ENCODE measurements at regions not wholly inside any gene's neighbourhood (a gene's known extent, or its start where the extent isn't known, plus 50 kb on each side); places are given as distances from the start of the nearest gene placed in this dataset.

DNA sequence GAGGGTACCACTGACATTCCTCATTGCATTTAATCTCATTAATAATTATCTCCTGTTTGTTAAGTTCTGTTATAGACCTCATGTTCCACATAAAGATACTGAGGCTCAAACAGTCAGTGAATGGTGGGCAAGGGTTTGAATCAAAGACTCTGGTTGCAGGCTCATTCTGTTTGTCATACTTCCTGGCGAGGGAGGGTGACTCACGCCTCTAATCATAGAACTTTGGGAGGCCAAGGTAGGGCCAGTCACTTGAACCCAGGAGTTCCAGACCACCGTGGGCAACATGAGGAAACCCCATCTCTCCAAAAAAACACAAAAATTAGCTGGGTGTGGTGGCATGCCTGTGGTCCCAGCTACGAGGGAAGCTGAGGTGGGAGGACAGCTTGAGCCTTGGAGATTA is 220.7 kb upstream of the MIR17HG start:
- Histone ChIP-seq H3K27me3 (replicated peaks; ENCODE audit: insufficient read depth, low read depth, low read length, poor library complexity) (peaks cover 12% of the 10 kb centered on the region), H3K9me3 (ENCODE audit: low read depth, low read length, poor library complexity, severe bottlenecking) (no peaks in the 10 kb centered on the region), H3K4me1 (ENCODE audit: insufficient read depth, low read length, poor library complexity, severe bottlenecking) (peaks cover 7% of the 10 kb centered on the region), H3K27ac (ENCODE audit: low read depth, low read length, poor library complexity, severe bottlenecking) (no peak overlapping the region), H3K4me3 (ENCODE audit: low read depth, low read length, poor library complexity, severe bottlenecking) (no peak overlapping the region), H3K36me3 (ENCODE audit: insufficient read depth, low read length, poor library complexity, severe bottlenecking) (no peaks in the 10 kb centered on the region)
- intact Hi-C loops (cut with micrococcal nuclease; ENCODE audit: unreplicated experiment), result no loop called here
- no peak for DNase-seq (ENCODE audit: low spot score)
- POLR2A ChIA-PET (ENCODE audit: low non-redundant PET), result no interaction called here
- BruUV-seq (replicated peaks), result no TSS peak
- CTCF ChIA-PET, result no interaction called here
- no peak for TF ChIP-seq EZH2 (IDR thresholded peaks at IDR 0.05; ENCODE audit: borderline replicate concordance, low read depth, low read length, poor library complexity, severe bottlenecking)
- TF ChIP-seq, protein P1, sequence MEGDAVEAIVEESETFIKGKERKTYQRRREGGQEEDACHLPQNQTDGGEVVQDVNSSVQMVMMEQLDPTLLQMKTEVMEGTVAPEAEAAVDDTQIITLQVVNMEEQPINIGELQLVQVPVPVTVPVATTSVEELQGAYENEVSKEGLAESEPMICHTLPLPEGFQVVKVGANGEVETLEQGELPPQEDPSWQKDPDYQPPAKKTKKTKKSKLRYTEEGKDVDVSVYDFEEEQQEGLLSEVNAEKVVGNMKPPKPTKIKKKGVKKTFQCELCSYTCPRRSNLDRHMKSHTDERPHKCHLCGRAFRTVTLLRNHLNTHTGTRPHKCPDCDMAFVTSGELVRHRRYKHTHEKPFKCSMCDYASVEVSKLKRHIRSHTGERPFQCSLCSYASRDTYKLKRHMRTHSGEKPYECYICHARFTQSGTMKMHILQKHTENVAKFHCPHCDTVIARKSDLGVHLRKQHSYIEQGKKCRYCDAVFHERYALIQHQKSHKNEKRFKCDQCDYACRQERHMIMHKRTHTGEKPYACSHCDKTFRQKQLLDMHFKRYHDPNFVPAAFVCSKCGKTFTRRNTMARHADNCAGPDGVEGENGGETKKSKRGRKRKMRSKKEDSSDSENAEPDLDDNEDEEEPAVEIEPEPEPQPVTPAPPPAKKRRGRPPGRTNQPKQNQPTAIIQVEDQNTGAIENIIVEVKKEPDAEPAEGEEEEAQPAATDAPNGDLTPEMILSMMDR (conservative IDR thresholded peaks at IDR 0.05; ENCODE audit: low read depth, low read length), result no peak

DNA sequence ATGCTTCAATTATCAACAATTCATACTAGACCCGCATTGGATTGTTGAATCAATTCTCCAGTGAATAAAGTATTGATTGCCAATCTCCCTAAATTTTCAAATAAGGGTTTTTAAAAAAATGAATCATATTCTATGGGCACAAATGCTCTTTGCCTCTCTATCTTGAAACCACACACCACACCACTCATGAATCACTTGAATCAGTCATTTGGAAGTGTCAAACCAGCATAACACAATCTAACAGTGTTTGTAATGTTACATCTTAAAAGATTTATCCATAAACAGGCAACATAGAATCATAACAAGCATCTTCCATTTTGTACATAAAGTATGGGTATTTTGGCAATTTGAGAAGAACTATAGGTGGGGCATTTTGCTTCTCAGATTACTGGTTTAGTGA is 219.5 kb upstream of the MIR17HG start:
- DNase-seq (ENCODE audit: low spot score), result no peak
- Histone ChIP-seq H3K27ac (ENCODE audit: low read depth, low read length, poor library complexity, severe bottlenecking) (no peak overlapping the region), H3K4me1 (ENCODE audit: insufficient read depth, low read length, poor library complexity, severe bottlenecking) (peaks cover 7% of the 10 kb centered on the region), H3K9me3 (ENCODE audit: low read depth, low read length, poor library complexity, severe bottlenecking) (no peaks in the 10 kb centered on the region), H3K36me3 (ENCODE audit: insufficient read depth, low read length, poor library complexity, severe bottlenecking) (no peaks in the 10 kb centered on the region), H3K27me3 (replicated peaks; ENCODE audit: insufficient read depth, low read depth, low read length, poor library complexity) (peaks cover 12% of the 10 kb centered on the region), H3K4me3 (ENCODE audit: low read depth, low read length, poor library complexity, severe bottlenecking) (no peak overlapping the region)
- ChIA-PET CTCF (no interaction called here), POLR2A (ENCODE audit: low non-redundant PET) (no interaction called here)
- TF ChIP-seq EZH2 (IDR thresholded peaks at IDR 0.05; ENCODE audit: borderline replicate concordance, low read depth, low read length, poor library complexity, severe bottlenecking), result no peak
- TF ChIP-seq, protein P1 (conservative IDR thresholded peaks at IDR 0.05; ENCODE audit: low read depth, low read length), result no peak
- BruUV-seq (replicated peaks), result no TSS peak
- intact Hi-C loops (cut with micrococcal nuclease; ENCODE audit: unreplicated experiment), result no loop called here

DNA sequence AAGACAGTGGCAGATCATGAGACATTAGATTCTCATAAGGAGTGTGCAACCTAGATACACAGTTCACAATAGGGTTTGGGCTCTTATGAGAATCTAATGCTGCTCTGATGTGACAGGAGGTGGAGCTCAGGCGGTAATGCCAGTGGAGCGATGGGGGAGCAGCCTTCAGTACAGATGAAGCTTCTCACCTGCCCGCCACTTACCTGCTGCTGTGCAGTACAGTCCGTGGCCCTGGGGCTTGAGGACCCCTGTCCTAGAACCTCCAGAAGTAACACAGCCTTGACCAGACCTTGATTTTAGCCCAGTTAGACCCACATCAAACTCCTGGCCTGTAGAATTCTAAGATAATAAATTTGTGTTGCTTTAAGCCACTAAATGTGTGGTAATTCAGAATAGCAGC is 215.1 kb upstream of the MIR17HG start:
- Histone ChIP-seq H3K27ac (ENCODE audit: low read depth, low read length, poor library complexity, severe bottlenecking) (no peak overlapping the region), H3K4me1 (ENCODE audit: insufficient read depth, low read length, poor library complexity, severe bottlenecking) (no peaks in the 10 kb centered on the region), H3K4me3 (ENCODE audit: low read depth, low read length, poor library complexity, severe bottlenecking) (no peak overlapping the region), H3K9me3 (ENCODE audit: low read depth, low read length, poor library complexity, severe bottlenecking) (no peaks in the 10 kb centered on the region), H3K27me3 (replicated peaks; ENCODE audit: insufficient read depth, low read depth, low read length, poor library complexity) (peaks cover 16% of the 10 kb centered on the region), H3K36me3 (ENCODE audit: insufficient read depth, low read length, poor library complexity, severe bottlenecking) (no peaks in the 10 kb centered on the region)
- no peak for DNase-seq (ENCODE audit: low spot score)
- intact Hi-C loops (cut with micrococcal nuclease; ENCODE audit: unreplicated experiment), result loop anchor here (5.0 kb wide), 1 partner anchor 275 kb away; no protein-coding TSS in a partner anchor
- TF ChIP-seq, protein P1 (conservative IDR thresholded peaks at IDR 0.05; ENCODE audit: low read depth, low read length), result no peak
- TF ChIP-seq EZH2 (IDR thresholded peaks at IDR 0.05; ENCODE audit: borderline replicate concordance, low read depth, low read length, poor library complexity, severe bottlenecking), result no peak
- POLR2A ChIA-PET (ENCODE audit: low non-redundant PET), result no interaction called here
- BruUV-seq (replicated peaks), result no TSS peak
- CTCF ChIA-PET, result no interaction called here

Measured in A673 (cell line).